HCEC 1CT (cell line): ENCODE measurements at regions not wholly inside any gene's neighbourhood (a gene's known extent, or its start where the extent isn't known, plus 50 kb on each side); places are given as distances from the start of the nearest gene placed in this dataset.
"Not testable (repeated sequence)": the region's sequence is repeated elsewhere in the genome, so short reads cannot be mapped to it uniquely, and the experiment has no call there.

Source experiments
- DNase-seq: peaks from one replicate; pipeline ENCODE4 v3.0.0-alpha.2; 2017

DNA sequence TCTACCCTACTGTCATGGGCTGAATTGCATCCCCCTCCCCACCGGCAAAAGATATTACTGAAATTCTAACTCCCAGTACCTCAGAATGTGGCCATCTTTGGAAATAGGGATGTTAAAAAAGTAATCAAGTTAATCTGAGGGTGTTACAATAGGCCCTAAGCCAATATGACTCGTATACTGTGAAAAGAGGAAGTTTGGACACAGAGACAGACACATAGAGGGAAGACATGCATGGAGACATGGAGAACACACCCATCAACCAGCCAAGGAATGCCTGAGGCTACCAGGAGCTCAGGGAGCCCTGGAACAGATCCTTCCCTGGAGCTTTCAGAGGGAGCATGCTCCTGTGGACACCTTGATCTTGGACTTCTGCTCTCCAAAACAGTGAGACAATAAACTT, 138.2 kb upstream of the ADO start:
- no peak for DNase-seq

- DNase-seq = no peak
Measured at GRCh38 chr10:62669341-62669740, 135.2 kb upstream of the ADO start.

GRCh38 chr10:62671104-62671503, 133.4 kb upstream of the ADO start:
- no peak for DNase-seq

GRCh38 chr10:62681211-62681940, 123.1 kb upstream of the ADO start:
- DNase-seq = no peak

DNA sequence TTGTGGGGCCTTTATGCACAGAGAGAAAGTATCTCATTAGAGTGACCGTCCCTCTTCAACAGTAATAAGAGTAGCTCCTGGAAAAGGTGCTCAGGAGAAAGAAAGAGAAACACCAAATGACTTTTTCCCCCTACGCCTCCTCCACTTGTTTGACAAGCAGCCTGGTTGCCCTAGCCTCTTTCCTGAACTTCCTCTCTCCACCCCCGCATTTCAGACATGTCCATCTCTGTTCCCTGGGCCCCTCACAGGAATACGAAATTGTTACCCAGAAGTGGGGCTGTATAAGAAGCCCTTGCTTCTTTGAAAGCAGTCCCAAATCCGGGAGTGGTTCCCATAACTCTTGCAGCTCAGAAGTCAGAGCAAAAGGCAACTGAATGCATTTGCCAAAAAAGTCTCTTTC, 119.6 kb upstream of the ADO start:
- no peak for DNase-seq

GRCh38 chr10:62687230-62687748, 117.2 kb upstream of the ADO start:
- peak; percentile 31 for DNase-seq

GRCh38 chr10:62688971-62689700, 115.4 kb upstream of the ADO start:
- DNase-seq = no peak

DNA sequence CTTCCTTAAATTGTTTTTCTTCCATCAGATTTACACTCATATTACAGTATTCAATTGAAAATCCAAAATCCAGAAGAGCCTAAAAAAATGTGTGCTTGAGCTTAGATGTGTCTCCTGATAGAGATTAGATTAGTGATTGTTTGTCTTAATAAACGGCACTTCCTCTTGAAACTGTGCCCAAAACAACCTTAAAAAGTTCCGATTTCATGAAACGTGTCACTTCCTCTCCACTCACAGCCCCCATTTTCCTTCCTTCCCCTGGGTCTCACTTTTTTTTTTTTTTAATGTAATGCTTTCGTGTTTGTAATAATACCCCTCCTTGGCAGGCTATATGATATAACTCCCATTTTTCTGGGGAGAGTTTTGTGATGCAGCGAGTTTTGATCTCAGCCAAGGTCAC, 114.8 kb upstream of the ADO start:
- no peak for DNase-seq

GRCh38 chr10:62690703-62691102, 113.8 kb upstream of the ADO start:
- no peak for DNase-seq

GRCh38 chr10:62691336-62691735, 113.2 kb upstream of the ADO start:
- no peak for DNase-seq

DNA sequence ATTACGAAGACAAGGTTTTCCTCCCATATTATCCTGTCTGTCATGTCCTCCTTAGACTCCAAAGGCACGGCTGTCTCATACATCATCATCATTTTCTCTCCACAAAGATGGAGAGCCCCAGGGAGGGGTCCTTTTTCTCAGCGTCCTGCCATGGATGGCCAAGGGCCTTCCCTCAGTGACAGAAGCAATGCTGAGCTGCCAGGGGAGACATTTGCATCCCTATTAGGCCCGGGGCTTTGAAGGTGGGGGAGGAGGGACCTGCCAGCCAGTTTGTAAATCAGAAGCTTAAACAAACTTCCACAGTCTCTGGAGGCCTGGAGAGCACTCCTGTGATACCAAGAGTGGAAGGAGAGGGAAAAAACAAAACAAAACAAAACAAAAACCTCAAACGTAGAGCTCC, 112.4 kb upstream of the ADO start:
- no peak for DNase-seq

GRCh38 chr10:62693306-62693705, 111.2 kb upstream of the ADO start:
- DNase-seq = no peak

DNA sequence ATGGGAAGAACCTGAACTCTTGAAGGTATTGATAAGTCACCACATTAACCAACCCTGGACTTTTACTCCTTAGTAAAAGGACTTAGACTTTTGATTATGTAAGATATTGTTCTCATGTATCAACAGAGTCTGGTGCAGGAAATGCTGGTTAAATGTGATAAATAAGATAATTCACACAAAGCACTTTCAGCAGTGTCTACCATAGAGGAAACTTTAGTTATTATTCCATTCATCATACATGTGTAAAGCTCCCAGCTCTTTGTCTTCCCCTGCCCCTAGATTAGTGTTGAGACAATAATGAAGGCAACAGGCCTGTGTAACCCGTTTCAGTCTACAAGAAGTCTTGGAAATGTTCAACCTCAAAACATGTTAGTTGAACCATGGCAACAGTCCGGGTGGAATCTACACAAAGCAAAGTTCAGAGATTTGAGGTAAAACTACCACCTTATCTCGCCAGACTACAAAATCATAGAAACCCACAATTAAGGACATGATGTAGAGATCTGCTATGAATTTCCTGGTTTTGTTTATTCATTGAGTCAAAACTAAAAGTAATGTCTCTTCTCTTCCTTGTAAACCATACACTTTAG, 109.9 kb upstream of the ADO start:
- no peak for DNase-seq

DNA sequence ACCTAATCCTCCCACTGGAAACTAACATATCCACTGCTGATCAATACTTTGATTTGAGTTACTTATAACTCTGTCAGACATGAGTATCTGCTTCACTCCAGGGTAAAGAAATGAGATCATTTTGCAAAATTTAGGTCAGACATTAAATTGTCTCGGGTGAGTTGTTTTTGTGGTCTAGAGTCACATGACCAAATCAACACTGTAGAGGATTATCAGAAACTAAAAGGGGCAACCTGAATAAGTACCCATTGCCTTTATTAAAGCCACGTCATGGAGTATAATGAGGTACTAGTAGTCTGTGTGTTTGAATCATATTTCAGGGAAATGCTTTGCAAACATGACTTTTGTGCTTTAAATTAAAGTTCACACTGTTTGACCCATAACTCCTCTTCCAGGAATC, 107.7 kb upstream of the ADO start:
- DNase-seq = no peak

DNA sequence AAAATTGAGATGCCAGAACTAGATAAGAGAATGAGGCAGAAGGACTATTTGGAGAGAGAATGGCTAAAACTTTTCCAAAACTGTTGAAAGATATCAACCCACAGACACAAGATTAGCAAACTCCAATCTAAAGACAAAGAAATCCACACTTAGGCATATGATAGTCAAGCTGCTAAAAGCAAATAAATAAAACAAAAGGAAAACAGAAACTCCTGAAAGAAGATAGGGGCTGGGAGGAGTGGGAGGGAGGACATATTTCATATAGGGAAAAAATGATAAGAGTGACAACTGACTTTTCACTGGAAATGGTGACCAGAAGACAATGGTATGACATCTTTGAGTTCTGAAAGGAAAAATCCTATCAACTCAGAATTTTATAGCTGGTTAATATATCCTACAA, 105.4 kb upstream of the ADO start:
- no peak for DNase-seq

DNA sequence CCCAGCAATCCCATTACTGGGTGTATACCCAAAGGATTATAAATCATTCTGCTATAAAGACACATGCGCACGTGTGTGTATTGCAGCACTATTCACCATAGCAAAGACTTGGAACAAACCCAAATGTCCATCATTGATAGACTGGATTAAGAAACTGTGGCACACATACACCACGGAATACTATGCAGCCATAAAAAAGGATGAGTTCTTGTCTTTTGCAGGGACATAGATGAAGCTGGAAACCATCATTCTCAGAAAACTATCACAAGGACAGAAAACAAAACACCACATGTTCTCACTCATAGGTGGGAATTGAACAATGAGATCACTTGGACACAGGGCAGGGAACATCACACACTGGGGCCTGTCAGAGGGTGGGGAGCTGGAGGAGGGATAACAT, 100.4 kb upstream of the ADO start:
- not testable (repeated sequence) for DNase-seq

GRCh38 chr10:62705789-62706188, 98.7 kb upstream of the ADO start:
- DNase-seq = no peak

GRCh38 chr10:62707810-62708209, 96.7 kb upstream of the ADO start:
- DNase-seq = no peak

GRCh38 chr10:62708569-62708968, 96.0 kb upstream of the ADO start:
- no peak for DNase-seq

DNA sequence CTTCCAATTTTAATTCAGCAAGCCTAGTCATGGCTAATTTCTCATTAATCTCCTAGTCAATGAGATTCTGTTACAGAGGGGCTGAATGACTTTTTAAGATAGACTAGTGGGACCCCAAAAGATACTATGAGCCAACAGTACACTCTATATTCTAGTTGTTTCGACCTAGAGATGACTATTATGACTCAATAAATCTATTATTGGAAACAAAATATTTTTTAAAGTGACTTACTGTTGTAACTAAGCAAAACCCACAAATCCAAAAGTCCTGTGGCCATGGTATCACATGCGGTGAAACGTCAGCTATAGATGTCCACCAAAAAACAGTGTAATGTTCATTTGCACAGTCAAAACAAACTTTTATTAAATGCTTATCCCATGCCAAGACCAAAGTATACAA, 95.3 kb upstream of the ADO start:
- DNase-seq = no peak

GRCh38 chr10:62710182-62710581, 94.3 kb upstream of the ADO start:
- DNase-seq = no peak

DNA sequence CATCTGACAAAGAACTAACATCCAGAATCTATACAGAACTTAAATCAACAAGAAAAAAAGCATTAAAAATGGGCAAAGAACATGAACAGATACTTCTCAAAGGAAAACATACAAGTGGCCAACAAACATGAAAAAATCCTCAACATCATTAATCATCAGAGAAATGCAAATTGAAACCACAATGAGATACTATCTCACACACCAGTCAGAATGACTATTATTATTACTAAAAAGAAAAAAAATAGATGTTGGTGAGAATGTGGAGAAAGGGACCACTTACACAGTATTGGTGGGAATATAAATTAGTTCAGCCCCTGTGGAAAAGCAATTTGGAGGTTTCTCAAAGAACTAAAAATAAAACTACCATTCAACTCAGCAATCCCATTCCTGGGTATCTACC, 89.1 kb upstream of the ADO start:
- DNase-seq = no peak

DNA sequence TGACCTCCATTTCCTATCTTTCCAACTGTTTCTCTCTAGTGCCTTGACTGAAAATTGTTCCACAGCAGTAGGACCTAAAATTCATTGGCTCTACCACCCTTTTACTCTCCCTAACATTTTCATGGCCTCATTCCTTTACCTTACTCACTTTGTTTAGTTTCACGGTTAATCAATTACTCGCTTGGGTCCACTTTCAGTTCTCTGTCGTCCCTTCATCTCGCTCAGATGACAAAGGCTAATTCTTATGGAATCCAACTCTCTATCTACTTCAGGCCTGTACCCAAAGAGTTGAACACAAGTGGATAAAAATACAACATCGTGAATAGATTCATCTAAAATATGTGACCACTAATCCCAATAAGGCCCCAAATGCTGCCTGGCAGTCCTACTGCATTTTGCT, 85.9 kb upstream of the ADO start:
- DNase-seq = no peak

- DNase-seq = no peak
Measured at GRCh38 chr10:62719061-62719460, 85.5 kb upstream of the ADO start.
